Esophagus muscularis mucosa (tissue), 4 donors: ENCODE measurements at regions not wholly inside any gene's neighbourhood (a gene's known extent, or its start where the extent isn't known, plus 50 kb on each side); places are given as distances from the start of the nearest gene placed in this dataset.

Experiments used
- DNase-seq: peaks from one replicate; pipeline ENCODE4 v3.0.0-alpha.2; 2017; ENCODE audit errors: extremely low spot score
- H3K27ac ChIP-seq, 4 donors: fragments of 200-600 bp; sonication (generic); replicated peaks in 1 of 4; 1 replicate in 3 of 4; 2 replicates in 1 of 4; pipeline ENCODE4 v1.5.1; 2016 to 2019; ENCODE audit warnings: mild to moderate bottlenecking in 1 of 4
- H3K27me3 ChIP-seq, 4 donors: fragments of 200-600 bp; sonication (generic); one replicate each; pipeline versions ENCODE4 v1.5.1 to v1.6.0; 2016 to 2019
- H3K36me3 ChIP-seq, 4 donors: fragments of 200-600 bp; sonication (generic); one replicate each; pipeline ENCODE4 v1.5.1; 2016 to 2019
- H3K4me1 ChIP-seq, 4 donors: fragments of 200-600 bp; sonication (generic); one replicate each; pipeline ENCODE4 v1.5.1; 2016 to 2019
- H3K4me3 ChIP-seq, 4 donors: fragments of 200-600 bp; sonication (generic); 1 replicate in 2 of 4; 2 replicates in 2 of 4; pipeline ENCODE4 v1.5.1; 2016 to 2019; ENCODE audit warnings: mild to moderate bottlenecking in 4 of 4, moderate library complexity in 1 of 4
- H3K9me3 ChIP-seq, 4 donors: fragments of 200-600 bp; sonication (generic); 1 replicate in 3 of 4; 2 replicates in 1 of 4; pipeline ENCODE4 v1.5.1; 2016 to 2019
- EP300 ChIP-seq: sonication (generic); formaldehyde crosslinking; IDR thresholded peaks from one replicate; pipeline ENCODE4 v1.6.1; 2017; ENCODE audit warnings: antibody characterized with exemption
- POLR2A ChIP-seq: fragments of 450-650 bp; IDR thresholded peaks from one replicate; pipeline ENCODE4 v1.6.1; 2017; ENCODE audit warnings: antibody characterized with exemption, moderate library complexity, mild to moderate bottlenecking, low read depth
- POLR2AphosphoS5 ChIP-seq, 2 donors: sonication (generic); formaldehyde crosslinking; IDR thresholded peaks; one replicate each; pipeline ENCODE4 v1.6.1; 2017; ENCODE audit warnings: antibody characterized with exemption in 2 of 2
- WGBS: methylation state at CpG from one replicate; pipeline ENCODE4 v1.1.5; 2018; 5-methylcytosine and 5-hydroxymethylcytosine counted together
- intact Hi-C: fragments of 100-400 bp; cut with DNase I; formaldehyde crosslinking; loops from one replicate; pipeline ENCODE4 v1.15.1; 2023
- TF ChIP-seq, protein P1 (sequence below), 3 experiments: fragments of 200-600 bp in 2 of 3; fragments of 450-650 bp in 1 of 3; sonication (generic) in 2 of 3; IDR thresholded peaks; one replicate each; pipeline ENCODE4 v1.5.1; 2017 to 2019; ENCODE audit warnings: antibody characterized with exemption in 3 of 3, mild to moderate bottlenecking in 2 of 3, moderate library complexity in 1 of 3

DNA sequence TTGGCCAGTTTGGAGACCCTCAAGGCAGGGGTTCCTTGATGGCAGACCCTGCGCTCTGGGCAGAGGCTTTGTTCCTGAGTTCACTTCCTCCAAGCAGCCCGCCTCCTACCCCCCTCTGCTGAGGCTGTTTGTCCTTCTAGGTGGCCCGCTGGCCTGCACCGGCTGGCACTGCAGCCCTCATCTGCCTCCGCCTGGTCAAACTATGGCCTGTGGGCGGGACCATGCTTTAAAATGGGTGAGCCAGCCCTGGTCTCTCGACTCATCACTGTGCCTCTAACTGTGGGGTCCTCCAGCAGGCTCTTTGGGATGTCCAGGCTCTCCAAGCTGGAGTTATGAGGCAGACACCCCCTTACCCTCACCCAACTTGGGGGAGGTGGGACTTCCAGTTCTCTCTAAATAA lies 78.9 kb upstream of the SLC22A11 start:
- Histone ChIP-seq H3K9me3 (no peaks in the 10 kb centered on the region), H3K4me3 (no peak overlapping the region), H3K4me1 (no peaks in the 10 kb centered on the region), H3K27ac (no peak overlapping the region), H3K27me3 (peaks cover 0 to 62% (median 0%) of the 10 kb centered on the region in 4 donors), H3K36me3 (no peaks in the 10 kb centered on the region)
- TF ChIP-seq POLR2AphosphoS5 (IDR thresholded peaks at IDR 0.05) (no peak), EP300 (no peak), POLR2A (no peak)
- TF ChIP-seq, protein P1, sequence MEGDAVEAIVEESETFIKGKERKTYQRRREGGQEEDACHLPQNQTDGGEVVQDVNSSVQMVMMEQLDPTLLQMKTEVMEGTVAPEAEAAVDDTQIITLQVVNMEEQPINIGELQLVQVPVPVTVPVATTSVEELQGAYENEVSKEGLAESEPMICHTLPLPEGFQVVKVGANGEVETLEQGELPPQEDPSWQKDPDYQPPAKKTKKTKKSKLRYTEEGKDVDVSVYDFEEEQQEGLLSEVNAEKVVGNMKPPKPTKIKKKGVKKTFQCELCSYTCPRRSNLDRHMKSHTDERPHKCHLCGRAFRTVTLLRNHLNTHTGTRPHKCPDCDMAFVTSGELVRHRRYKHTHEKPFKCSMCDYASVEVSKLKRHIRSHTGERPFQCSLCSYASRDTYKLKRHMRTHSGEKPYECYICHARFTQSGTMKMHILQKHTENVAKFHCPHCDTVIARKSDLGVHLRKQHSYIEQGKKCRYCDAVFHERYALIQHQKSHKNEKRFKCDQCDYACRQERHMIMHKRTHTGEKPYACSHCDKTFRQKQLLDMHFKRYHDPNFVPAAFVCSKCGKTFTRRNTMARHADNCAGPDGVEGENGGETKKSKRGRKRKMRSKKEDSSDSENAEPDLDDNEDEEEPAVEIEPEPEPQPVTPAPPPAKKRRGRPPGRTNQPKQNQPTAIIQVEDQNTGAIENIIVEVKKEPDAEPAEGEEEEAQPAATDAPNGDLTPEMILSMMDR (IDR thresholded peaks at IDR 0.05) = no peak
- no peak for DNase-seq
- intact Hi-C loops = no loop called here
- 90% methylated on average over 7 of the region's 7 CpGs for WGBS

DNA sequence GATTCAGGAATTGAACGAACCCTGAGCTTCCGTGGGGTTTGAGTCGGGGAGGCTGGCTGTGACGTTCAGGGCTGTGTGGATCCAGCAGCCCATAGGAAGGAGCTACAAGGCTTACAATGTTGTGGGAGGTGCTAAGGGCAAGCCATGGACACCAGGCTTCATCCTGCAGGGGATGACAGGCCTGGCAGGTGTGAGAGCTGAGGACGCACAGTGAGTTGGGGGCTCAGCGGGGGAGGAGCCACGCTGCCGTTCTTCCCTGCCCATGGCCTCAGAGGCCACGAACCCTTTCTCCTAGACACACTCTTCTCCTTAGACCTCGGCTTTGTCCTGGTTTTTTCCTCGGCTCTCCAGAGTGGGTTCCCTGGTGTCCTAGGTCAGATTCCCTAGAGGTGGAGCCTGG lies 78.1 kb upstream of the SLC22A11 start:
- Histone ChIP-seq H3K4me1 (no peaks in the 10 kb centered on the region), H3K4me3 (no peak overlapping the region), H3K27me3 (peaks cover 0 to 60% (median 0%) of the 10 kb centered on the region in 4 donors), H3K9me3 (no peaks in the 10 kb centered on the region), H3K27ac (no peak overlapping the region), H3K36me3 (no peaks in the 10 kb centered on the region)
- TF ChIP-seq, protein P1 (IDR thresholded peaks at IDR 0.05) = no peak
- no peak for TF ChIP-seq POLR2A
- TF ChIP-seq POLR2AphosphoS5 (IDR thresholded peaks at IDR 0.05) = no peak
- no peak for TF ChIP-seq EP300
- 62% methylated on average over 11 of the region's 11 CpGs for WGBS
- no peak for DNase-seq
- intact Hi-C loops = no loop called here

DNA sequence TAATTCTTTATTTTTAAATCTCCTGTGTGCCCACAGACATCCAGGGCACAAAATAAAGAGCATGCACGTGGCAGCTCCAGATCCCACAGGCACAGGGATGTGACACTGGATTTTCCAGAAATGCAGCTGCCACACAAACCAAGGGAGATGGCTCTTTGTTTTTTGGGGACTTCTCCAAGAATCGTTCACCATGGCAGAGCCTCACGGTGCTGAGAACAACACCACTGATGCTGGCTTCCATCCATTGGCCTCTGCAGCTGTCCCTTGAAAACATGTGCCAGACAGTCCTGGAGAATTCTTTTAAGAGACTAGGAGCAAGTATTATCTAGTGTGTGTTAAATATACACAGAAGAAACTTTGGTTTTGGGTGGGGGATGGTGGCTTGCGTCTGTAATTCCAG lies 73.2 kb upstream of the SLC22A11 start:
- Histone ChIP-seq H3K27me3 (peaks cover 0 to 66% (median 4%) of the 10 kb centered on the region in 4 donors), H3K36me3 (no peaks in the 10 kb centered on the region), H3K4me1 (no peaks in the 10 kb centered on the region), H3K9me3 (no peaks in the 10 kb centered on the region), H3K27ac (no peak overlapping the region), H3K4me3 (no peak overlapping the region)
- DNase-seq = no peak
- 71% methylated on average over 4 of the region's 4 CpGs for WGBS
- intact Hi-C loops = no loop called here
- TF ChIP-seq EP300 = no peak
- no peak for TF ChIP-seq POLR2A
- TF ChIP-seq POLR2AphosphoS5 (IDR thresholded peaks at IDR 0.05) = no peak
- TF ChIP-seq, protein P1 (IDR thresholded peaks at IDR 0.05) = no peak

DNA sequence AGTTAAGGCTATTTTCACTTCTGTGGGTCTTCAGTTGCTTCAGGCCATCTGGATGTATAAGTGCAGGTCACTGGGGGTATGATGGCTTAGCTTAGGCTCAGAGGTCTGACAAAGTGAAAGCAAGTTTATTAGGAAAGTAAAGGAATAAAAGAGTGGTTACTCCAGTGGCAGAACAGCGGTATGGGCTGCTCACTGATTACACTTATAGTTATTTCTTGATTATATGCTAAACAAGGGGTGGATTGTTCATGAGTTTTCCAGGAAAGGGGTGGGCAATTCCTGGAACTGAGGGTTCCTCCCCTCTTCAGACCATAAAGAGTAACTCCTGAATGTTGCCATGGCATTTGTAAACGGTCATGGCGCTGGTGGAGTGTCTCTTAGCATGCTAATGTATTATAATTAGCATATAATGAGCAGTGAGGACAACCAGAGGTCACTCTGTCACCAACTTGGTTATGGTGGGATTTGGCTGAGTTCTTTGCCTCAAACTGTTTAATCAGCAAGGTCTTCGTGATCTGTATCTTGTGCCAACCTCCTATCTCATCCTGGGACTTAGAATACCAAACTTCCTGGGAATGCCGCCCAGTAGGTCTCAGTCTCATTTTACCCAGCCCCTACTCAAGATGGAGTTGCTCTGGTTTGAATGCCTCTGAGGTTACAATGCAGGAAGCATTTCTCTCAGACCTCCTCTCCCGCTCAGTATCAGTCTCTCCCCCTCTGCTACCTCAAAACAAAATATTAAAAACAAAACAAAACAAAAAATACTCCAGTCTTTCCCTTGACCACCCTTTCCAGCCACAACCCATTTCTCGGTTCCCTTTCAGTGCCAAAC lies 71.3 kb upstream of the SLC22A11 start:
- H3K36me3 ChIP-seq = no peaks in the 10 kb centered on the region
- 66% methylated on average over 7 of the region's 7 CpGs for WGBS
- TF ChIP-seq EP300 (no peak), POLR2AphosphoS5 (IDR thresholded peaks at IDR 0.05) (no peak), POLR2A (no peak)
- TF ChIP-seq, protein P1 (IDR thresholded peaks at IDR 0.05) = no peak
- no peak for DNase-seq
- no peak overlapping the region for H3K27ac ChIP-seq
- H3K9me3 ChIP-seq = no peaks in the 10 kb centered on the region
- H3K4me3 ChIP-seq = no peak overlapping the region
- peaks cover 0 to 66% (median 4%) of the 10 kb centered on the region in 4 donors for H3K27me3 ChIP-seq
- no peaks in the 10 kb centered on the region for H3K4me1 ChIP-seq
- intact Hi-C loops = no loop called here
